GM19238 (cell line): ENCODE measurements at regions not wholly inside any gene's neighbourhood (a gene's known extent, or its start where the extent isn't known, plus 50 kb on each side); places are given as distances from the start of the nearest gene placed in this dataset.

Source experiments
- DNase-seq: peaks from one replicate; pipeline ENCODE4 v3.0.0; 2011; ENCODE audit warnings: low spot score; ENCODE audit not compliant: insufficient read length

- DNase-seq = no peak
These were observed 163.3 kb upstream of the RASGEF1B start for GRCh38 chr4:81634766-81635549.

GRCh38 chr4:81634165-81634564, 162.5 kb upstream of the RASGEF1B start:
- no peak for DNase-seq

- no peak for DNase-seq
These were observed 161.0 kb upstream of the RASGEF1B start for GRCh38 chr4:81632581-81633299.

GRCh38 chr4:81631958-81632441, 160.3 kb upstream of the RASGEF1B start:
- DNase-seq = no peak

- no peak for DNase-seq
These were observed 157.7 kb upstream of the RASGEF1B start for GRCh38 chr4:81629366-81629765.

- no peak for DNase-seq
These were observed 156.8 kb upstream of the RASGEF1B start for GRCh38 chr4:81628489-81628888.

GRCh38 chr4:81627590-81627989, 155.9 kb upstream of the RASGEF1B start:
- DNase-seq = no peak

GRCh38 chr4:81626851-81627250, 155.1 kb upstream of the RASGEF1B start:
- no peak for DNase-seq

GRCh38 chr4:81625422-81626417, 154.0 kb upstream of the RASGEF1B start:
- no peak for DNase-seq

GRCh38 chr4:81623434-81623833, 151.7 kb upstream of the RASGEF1B start:
- DNase-seq = no peak

- DNase-seq = no peak
These were observed 150.9 kb upstream of the RASGEF1B start for GRCh38 chr4:81622474-81623184.

- DNase-seq = no peak
These were observed 150.3 kb upstream of the RASGEF1B start for GRCh38 chr4:81622028-81622427.

- DNase-seq = no peak
These were observed 149.8 kb upstream of the RASGEF1B start for GRCh38 chr4:81621490-81621889.

- no peak for DNase-seq
These were observed 148.7 kb upstream of the RASGEF1B start for GRCh38 chr4:81620442-81620841.

GRCh38 chr4:81617545-81617944, 145.8 kb upstream of the RASGEF1B start:
- no peak for DNase-seq

- no peak for DNase-seq
These were observed 139.5 kb upstream of the RASGEF1B start for GRCh38 chr4:81611221-81611620.

GRCh38 chr4:81609844-81610243, 138.1 kb upstream of the RASGEF1B start:
- no peak for DNase-seq

GRCh38 chr4:81607950-81608349, 136.2 kb upstream of the RASGEF1B start:
- DNase-seq = no peak

- DNase-seq = no peak
These were observed 135.2 kb upstream of the RASGEF1B start for GRCh38 chr4:81606801-81607501.

- DNase-seq = no peak
These were observed 134.5 kb upstream of the RASGEF1B start for GRCh38 chr4:81606166-81606565.
